ENCODE measurements at regions not wholly inside any gene's neighbourhood (a gene's known extent, or its start where the extent isn't known, plus 50 kb on each side); places are given as distances from the start of the nearest gene placed in this dataset.

DNA sequence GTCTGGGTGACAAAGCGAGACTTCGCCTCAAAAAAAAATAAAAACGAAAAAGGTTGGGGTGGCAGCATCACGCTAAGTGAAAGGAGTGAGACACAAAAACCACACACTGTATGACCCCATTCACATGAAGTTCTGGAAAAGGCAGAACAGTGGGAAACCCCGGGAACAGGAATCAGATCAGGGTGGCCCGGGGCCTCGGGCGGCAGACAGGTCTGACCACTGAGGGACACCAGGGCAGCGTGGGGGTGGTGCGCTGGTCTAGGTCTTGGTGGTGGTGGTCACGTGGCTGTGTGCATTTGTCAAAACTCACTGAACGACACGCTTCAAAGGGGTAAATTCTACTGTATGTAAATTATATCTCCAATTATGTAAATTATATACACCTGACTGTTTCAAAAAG lies 79.7 kb upstream of the PRR20G start:
- DNase-seq (ENCODE audit: low spot score in 2 of 2) = peak in 1 of 2 donors; percentile 32
- intact Hi-C loops (cut with DNase I; ENCODE audit: low total_unique reads) = no loop called here
- no peak for TF ChIP-seq POLR2A (IDR thresholded peaks at IDR 0.05)
- TF ChIP-seq, protein P1, sequence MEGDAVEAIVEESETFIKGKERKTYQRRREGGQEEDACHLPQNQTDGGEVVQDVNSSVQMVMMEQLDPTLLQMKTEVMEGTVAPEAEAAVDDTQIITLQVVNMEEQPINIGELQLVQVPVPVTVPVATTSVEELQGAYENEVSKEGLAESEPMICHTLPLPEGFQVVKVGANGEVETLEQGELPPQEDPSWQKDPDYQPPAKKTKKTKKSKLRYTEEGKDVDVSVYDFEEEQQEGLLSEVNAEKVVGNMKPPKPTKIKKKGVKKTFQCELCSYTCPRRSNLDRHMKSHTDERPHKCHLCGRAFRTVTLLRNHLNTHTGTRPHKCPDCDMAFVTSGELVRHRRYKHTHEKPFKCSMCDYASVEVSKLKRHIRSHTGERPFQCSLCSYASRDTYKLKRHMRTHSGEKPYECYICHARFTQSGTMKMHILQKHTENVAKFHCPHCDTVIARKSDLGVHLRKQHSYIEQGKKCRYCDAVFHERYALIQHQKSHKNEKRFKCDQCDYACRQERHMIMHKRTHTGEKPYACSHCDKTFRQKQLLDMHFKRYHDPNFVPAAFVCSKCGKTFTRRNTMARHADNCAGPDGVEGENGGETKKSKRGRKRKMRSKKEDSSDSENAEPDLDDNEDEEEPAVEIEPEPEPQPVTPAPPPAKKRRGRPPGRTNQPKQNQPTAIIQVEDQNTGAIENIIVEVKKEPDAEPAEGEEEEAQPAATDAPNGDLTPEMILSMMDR (IDR thresholded peaks at IDR 0.05) = no peak
- H3K4me3 ChIP-seq (ENCODE audit: low read depth, poor library complexity, severe bottlenecking) = no peak overlapping the region
- 90% methylated on average over 13 of the region's 13 CpGs for WGBS, 2 donors

DNA sequence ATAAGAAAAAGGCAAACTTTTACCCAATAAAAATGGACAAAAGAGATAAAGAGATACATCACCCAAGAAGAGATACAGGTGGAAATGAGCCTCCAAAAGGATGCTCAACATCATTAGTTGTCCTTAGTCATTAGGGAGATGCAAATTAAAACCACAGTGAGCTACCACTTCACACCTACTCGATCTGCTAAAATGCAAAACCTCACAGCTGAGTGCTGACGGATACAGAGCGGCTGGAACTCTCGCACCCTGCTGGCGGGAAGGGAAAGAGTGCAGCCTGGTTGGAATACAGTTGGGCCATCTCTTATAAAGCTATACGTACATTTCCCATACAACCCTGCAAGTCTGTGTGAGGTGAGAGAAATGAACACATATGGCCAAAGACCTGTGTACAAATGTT lies 78.5 kb upstream of the PRR20G start:
- TF ChIP-seq, protein P1 (IDR thresholded peaks at IDR 0.05) = no peak
- TF ChIP-seq POLR2A (IDR thresholded peaks at IDR 0.05) = no peak
- intact Hi-C loops (cut with DNase I; ENCODE audit: low total_unique reads) = no loop called here
- no peak overlapping the region for H3K4me3 ChIP-seq (ENCODE audit: low read depth, poor library complexity, severe bottlenecking)
- no peak for DNase-seq (ENCODE audit: low spot score in 2 of 2)
- 65 to 69% methylated on average over 6 of the region's 6 CpGs for WGBS, 2 donors

DNA sequence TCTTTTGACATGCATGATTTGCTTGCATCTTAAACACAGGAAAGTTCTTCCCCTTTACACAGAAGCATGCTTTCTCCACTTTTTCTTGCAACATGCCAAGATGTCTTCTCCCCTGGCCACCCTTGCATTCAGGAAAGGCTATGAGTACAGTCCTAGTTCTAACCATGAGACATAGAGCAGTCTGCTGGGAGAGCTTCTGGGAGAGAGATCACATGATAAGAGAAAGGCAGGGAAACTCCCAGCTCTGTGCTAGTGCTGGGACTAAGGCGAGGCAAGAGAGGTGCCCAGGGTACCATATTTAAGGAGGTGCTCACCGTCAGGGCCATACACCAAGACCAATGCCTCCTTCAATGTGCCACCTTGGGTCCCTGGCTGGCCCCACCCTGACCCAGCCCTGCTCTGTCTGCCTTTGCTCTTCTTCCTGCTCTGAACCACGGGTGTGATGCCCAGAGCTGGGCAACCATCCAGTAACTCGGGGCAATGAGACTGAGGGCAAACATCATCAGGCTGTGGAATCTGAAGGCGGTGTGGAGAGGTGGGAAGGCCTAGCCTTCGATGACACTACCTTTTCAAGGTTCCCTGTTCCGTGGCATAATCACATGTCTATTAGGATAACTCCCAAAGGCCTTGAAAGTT lies 77.4 kb upstream of the PRR20G start:
- no peak for TF ChIP-seq POLR2A (IDR thresholded peaks at IDR 0.05)
- TF ChIP-seq, protein P1 (IDR thresholded peaks at IDR 0.05) = no peak
- no peak overlapping the region for H3K4me3 ChIP-seq (ENCODE audit: low read depth, poor library complexity, severe bottlenecking)
- intact Hi-C loops (cut with DNase I; ENCODE audit: low total_unique reads) = no loop called here
- DNase-seq (ENCODE audit: low spot score in 2 of 2) = peak in 1 of 2 donors; percentile 39
- 64 to 76% methylated on average over 7 of the region's 7 CpGs for WGBS, 2 donors

DNA sequence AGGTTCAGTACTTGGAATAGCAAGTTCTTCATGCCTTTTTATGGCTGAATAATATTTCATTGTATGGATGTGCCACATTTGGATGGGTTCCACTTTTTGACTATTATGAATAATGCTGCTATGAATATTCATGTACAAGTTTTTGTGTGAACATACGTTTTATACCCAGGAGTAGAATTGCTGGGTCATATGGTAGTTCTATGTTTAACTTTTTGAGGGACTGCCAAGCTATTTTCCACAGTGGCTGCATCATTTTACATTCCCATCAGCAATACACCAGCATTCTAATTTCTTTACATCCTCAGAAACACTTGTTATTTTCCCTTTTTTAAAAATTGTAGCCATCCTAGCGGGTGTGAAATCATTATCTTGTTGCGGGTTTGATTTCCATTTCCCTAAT lies 76.0 kb upstream of the PRR20G start:
- intact Hi-C loops (cut with DNase I; ENCODE audit: low total_unique reads) = no loop called here
- DNase-seq (ENCODE audit: low spot score in 2 of 2) = no peak
- 74 to 80% methylated on average over 3 of the region's 3 CpGs for WGBS, 2 donors
- no peak for TF ChIP-seq POLR2A (IDR thresholded peaks at IDR 0.05)
- TF ChIP-seq, protein P1 (IDR thresholded peaks at IDR 0.05) = no peak
- H3K4me3 ChIP-seq (ENCODE audit: low read depth, poor library complexity, severe bottlenecking) = no peak overlapping the region

DNA sequence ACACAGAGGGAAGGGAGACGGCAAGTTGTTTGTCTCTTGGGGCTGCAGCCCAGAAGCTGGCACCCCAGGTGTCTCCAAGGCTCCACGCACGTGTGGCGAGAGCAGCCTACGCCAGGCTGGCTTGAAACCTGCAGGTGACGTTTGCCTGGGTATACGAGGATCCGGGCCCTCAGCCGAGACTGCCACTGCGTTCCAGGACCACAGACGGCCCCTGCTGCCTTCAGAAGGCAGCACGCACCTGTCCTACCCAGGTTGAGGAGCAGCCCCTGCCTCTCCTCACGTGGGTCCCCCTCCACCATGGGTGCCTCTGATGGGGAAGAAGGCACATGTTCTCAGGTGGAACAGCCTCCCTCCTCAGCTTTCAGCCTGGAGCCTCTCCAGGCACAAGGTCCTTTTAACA lies 75.3 kb upstream of the PRR20G start:
- H3K4me3 ChIP-seq (ENCODE audit: low read depth, poor library complexity, severe bottlenecking) = no peak overlapping the region
- DNase-seq (ENCODE audit: low spot score in 2 of 2) = peak in 1 of 2 donors; percentile 56
- intact Hi-C loops (cut with DNase I; ENCODE audit: low total_unique reads) = no loop called here
- no peak for TF ChIP-seq POLR2A (IDR thresholded peaks at IDR 0.05)
- TF ChIP-seq, protein P1 (IDR thresholded peaks at IDR 0.05) = no peak
- 73 to 83% methylated on average over 10 to 13 of the region's 13 CpGs for WGBS, 2 donors

DNA sequence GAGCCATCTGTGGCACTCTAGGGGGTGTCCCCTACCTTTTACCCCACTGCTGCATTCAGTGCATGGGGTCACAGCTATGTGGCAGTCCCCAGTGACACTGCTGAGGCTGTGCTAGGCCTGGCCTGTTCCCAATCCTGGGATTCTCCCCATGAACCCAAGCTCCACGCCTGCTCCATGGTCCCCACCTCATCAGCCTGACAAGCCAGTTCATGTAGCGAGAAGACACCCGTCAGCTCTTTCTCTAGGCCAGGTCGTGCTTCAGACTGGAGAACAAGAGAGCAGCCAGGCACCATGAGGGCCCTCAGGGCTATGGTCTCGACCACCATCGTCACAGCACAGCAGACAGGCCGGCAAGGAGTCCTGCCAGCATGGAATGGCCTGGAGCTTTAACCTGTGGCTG lies 72.8 kb upstream of the PRR20G start:
- TF ChIP-seq POLR2A (IDR thresholded peaks at IDR 0.05) = no peak
- TF ChIP-seq, protein P1 (IDR thresholded peaks at IDR 0.05) = no peak
- no peak overlapping the region for H3K4me3 ChIP-seq (ENCODE audit: low read depth, poor library complexity, severe bottlenecking)
- WGBS, 2 donors = 81 to 88% methylated on average over 7 of the region's 7 CpGs
- peak in 1 of 2 donors; percentile 65 for DNase-seq (ENCODE audit: low spot score in 2 of 2)
- intact Hi-C loops (cut with DNase I; ENCODE audit: low total_unique reads) = no loop called here
